ENCODE measurements at regions not wholly inside any gene's neighbourhood (a gene's known extent, or its start where the extent isn't known, plus 50 kb on each side); places are given as distances from the start of the nearest gene placed in this dataset.

DNA sequence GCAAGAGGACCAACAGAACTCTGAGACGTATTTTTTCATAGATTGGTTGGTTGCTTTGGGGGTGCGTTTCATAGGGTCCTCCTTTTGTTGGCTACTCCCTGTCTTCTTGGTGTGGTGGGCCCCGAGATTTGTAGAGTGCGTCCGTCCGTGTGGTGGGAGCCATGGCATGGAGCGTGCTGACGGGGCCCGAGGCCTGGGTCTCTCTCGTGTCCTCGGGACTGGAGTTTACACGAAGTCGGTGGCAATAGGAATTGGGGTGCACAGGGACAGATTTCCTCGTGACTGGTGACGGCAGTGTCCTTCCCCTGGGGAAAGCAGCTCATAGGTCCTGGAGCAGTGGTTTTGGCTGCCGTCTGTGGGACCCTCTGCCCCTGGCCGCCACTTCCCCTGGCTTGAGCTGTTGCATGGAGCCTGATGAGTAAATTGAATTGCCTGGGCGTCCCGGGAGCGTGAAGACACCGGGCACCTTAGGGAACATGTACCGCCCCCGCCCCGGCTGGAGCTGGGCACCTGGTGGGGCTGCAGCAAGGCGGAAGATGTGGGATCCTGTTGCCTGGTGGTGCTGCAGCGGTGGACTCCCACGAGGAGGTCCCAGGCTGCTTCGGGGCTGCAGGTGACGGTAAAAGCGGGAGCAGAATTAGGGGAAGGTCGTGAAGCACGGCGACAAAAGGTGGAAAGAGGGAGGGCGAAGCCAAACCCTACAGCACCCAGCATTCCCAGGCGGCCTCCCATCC is 153.7 kb upstream of the ALG10B start:
- TF ChIP-seq POLR2A (IDR thresholded peaks at IDR 0.05; ENCODE audit: low read length) (no peak), GATA1 (IDR thresholded peaks at IDR 0.05; ENCODE audit: low read depth, low read length) (no peak)

All from erythroblast (primary cell).